Adrenal gland (tissue), 9 donors: ENCODE measurements at regions not wholly inside any gene's neighbourhood (a gene's known extent, or its start where the extent isn't known, plus 50 kb on each side); places are given as distances from the start of the nearest gene placed in this dataset.

Experiments
- DNase-seq, 7 donors: peaks; one replicate each; pipeline ENCODE4 v3.0.0-alpha.2; 2019 to 2020
- H3K27ac ChIP-seq, 5 donors: fragments of 200-600 bp; sonication (generic) in 4 of 5; 1 replicate in 3 of 5; 2 replicates in 2 of 5; pipeline versions ENCODE4 v1.5.1 to v1.8.0; 2016 to 2020; ENCODE audit warnings: mild to moderate bottlenecking in 1 of 5
- H3K27me3 ChIP-seq: fragments of 200-600 bp; 2 replicates; pipeline ENCODE4 v1.8.0; 2021
- H3K36me3 ChIP-seq, 2 donors: fragments of 200-600 bp; replicated peaks in 1 of 2; 1 replicate in 1 of 2; 2 replicates in 1 of 2; pipeline versions ENCODE4 v1.5.1 to v1.8.0; 2018 to 2022
- H3K4me1 ChIP-seq, 2 donors: fragments of 200-600 bp; replicated peaks in 1 of 2; 1 replicate in 1 of 2; 2 replicates in 1 of 2; pipeline versions ENCODE4 v1.5.1 to v1.8.0; 2018 to 2021
- H3K4me3 ChIP-seq, 4 donors: fragments of 200-600 bp; sonication (generic) in 3 of 4; one replicate each; pipeline ENCODE4 v1.5.1; 2016 to 2018
- H3K9me3 ChIP-seq, 3 donors: fragments of 200-600 bp; sonication (generic) in 1 of 3; replicated peaks in 1 of 3; 1 replicate in 2 of 3; 2 replicates in 1 of 3; pipeline versions ENCODE4 v1.5.1 to v1.8.0; 2016 to 2021
- POLR2A ChIP-seq, 2 donors: fragments of 450-650 bp; IDR thresholded peaks; one replicate each; pipeline ENCODE4 v1.6.1; 2017; ENCODE audit warnings: antibody characterized with exemption in 2 of 2, mild to moderate bottlenecking in 2 of 2, moderate library complexity in 1 of 2
- WGBS, 4 donors: extraction: QIAGEN DNeasy Blood & Tissue Kit in 2 of 4; methylation state at CpG; one replicate each; pipeline versions ENCODE4 v1.1.5 to v1.1.7; 2013 to 2017; 5-methylcytosine and 5-hydroxymethylcytosine counted together
- intact Hi-C, 2 donors: fragments of 100-400 bp; cut with DNase I; formaldehyde crosslinking; loops; one replicate each; pipeline versions ENCODE4 v1.14.1 to v1.15.0; 2022 to 2023
- TF ChIP-seq, protein P1 (sequence below), 6 experiments: fragments of 450-650 bp in 4 of 6; fragments of 200-600 bp in 2 of 6; sonication (generic) in 1 of 6; IDR thresholded peaks; 1 replicate in 5 of 6; 2 replicates in 1 of 6; pipeline versions ENCODE4 v1.5.1 to v1.8.0; 2016 to 2021; ENCODE audit warnings: antibody characterized with exemption in 6 of 6, mild to moderate bottlenecking in 2 of 6, moderate library complexity in 1 of 6
- donor health status: healthy with polysubstance abuse.
- donor health status: Bipolar disorder and iron deficiency.
- donor health status: DM: yes; HTN: yes; CAD: no.
- donor health status: DM: no; HTN: no; CAD: no.
- donor health status: DM: no; HTN: no; CAD: no.

DNA sequence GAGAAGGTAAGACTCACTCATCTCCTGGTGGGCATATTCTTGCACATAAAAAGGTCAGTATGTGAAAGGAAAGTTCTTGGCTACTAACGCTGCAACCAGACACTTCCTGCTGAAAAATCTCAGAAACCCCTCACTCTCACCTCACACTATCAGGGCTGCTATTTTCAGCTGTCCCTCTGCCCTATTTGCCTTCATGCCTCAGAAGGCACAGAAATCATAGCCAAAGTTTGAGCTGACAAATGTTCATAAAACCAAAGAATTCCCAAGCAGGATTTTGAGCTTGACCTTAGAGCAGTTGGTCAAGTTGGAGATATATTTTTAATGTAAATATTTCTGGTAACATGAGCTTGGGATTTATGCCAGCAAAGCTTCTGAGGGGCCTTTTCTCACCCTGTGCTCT is 806.2 kb downstream of the MAFB start:
- no peak overlapping the region for H3K27ac ChIP-seq
- intact Hi-C loops, result no loop called here
- TF ChIP-seq, protein P1, sequence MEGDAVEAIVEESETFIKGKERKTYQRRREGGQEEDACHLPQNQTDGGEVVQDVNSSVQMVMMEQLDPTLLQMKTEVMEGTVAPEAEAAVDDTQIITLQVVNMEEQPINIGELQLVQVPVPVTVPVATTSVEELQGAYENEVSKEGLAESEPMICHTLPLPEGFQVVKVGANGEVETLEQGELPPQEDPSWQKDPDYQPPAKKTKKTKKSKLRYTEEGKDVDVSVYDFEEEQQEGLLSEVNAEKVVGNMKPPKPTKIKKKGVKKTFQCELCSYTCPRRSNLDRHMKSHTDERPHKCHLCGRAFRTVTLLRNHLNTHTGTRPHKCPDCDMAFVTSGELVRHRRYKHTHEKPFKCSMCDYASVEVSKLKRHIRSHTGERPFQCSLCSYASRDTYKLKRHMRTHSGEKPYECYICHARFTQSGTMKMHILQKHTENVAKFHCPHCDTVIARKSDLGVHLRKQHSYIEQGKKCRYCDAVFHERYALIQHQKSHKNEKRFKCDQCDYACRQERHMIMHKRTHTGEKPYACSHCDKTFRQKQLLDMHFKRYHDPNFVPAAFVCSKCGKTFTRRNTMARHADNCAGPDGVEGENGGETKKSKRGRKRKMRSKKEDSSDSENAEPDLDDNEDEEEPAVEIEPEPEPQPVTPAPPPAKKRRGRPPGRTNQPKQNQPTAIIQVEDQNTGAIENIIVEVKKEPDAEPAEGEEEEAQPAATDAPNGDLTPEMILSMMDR (IDR thresholded peaks at IDR 0.05), result no peak
- TF ChIP-seq POLR2A (IDR thresholded peaks at IDR 0.05), result no peak
- H3K4me3 ChIP-seq, result no peak overlapping the region
- no peaks in the 10 kb centered on the region for H3K9me3 ChIP-seq
- no peaks in the 10 kb centered on the region for H3K36me3 ChIP-seq
- no peak for DNase-seq
- no peaks in the 10 kb centered on the region for H3K27me3 ChIP-seq
- H3K4me1 ChIP-seq, result peaks cover 3 to 14% of the 10 kb centered on the region in 2 donors
- WGBS, 4 donors, result 82 to 96% (median 85%) methylated on average over 1 of the region's 1 CpG

- 82 to 98% (median 90%) methylated on average over 4 of the region's 4 CpGs for WGBS, 4 donors
- no peaks in the 10 kb centered on the region for H3K36me3 ChIP-seq
- no peaks in the 10 kb centered on the region for H3K9me3 ChIP-seq
- H3K27ac ChIP-seq, result no peak overlapping the region
- peaks cover 4 to 10% of the 10 kb centered on the region in 2 donors for H3K4me1 ChIP-seq
- intact Hi-C loops, result no loop called here
- DNase-seq, result peak in 2 of 7 donors; percentile 11 to 43
- H3K4me3 ChIP-seq, result no peak overlapping the region
- H3K27me3 ChIP-seq, result no peaks in the 10 kb centered on the region
- TF ChIP-seq, protein P1 (IDR thresholded peaks at IDR 0.05), result no peak
- TF ChIP-seq POLR2A (IDR thresholded peaks at IDR 0.05), result no peak
These were observed 808.1 kb downstream of the MAFB start for GRCh38 chr20:39880890-39881289.

- Histone ChIP-seq H3K36me3 (no peaks in the 10 kb centered on the region), H3K4me3 (no peak overlapping the region), H3K9me3 (no peaks in the 10 kb centered on the region), H3K4me1 (peaks cover 4 to 10% of the 10 kb centered on the region in 2 donors), H3K27me3 (no peaks in the 10 kb centered on the region), H3K27ac (no peak overlapping the region)
- no peak for DNase-seq
- WGBS, 4 donors, result 95 to 100% (median 100%) methylated on average over 2 of the region's 2 CpGs
- TF ChIP-seq, protein P1 (IDR thresholded peaks at IDR 0.05), result no peak
- no peak for TF ChIP-seq POLR2A (IDR thresholded peaks at IDR 0.05)
- intact Hi-C loops, result loop anchor here (10.0 kb wide), 4 partner anchors 214 to 816 kb away; no protein-coding TSS in a partner anchor
These were observed 809.7 kb downstream of the MAFB start for GRCh38 chr20:39879296-39879695.

- no peaks in the 10 kb centered on the region for H3K27me3 ChIP-seq
- no peaks in the 10 kb centered on the region for H3K9me3 ChIP-seq
- intact Hi-C loops, result loop anchor here (10.0 kb wide), 4 partner anchors 214 to 816 kb away; no protein-coding TSS in a partner anchor
- H3K36me3 ChIP-seq, result no peaks in the 10 kb centered on the region
- 16 to 40% (median 31%) methylated on average over 2 of the region's 2 CpGs for WGBS, 4 donors
- no peak overlapping the region for H3K27ac ChIP-seq
- DNase-seq, result peak in 4 of 7 donors; percentile 24 to 33 (median 26)
- TF ChIP-seq POLR2A (IDR thresholded peaks at IDR 0.05), result no peak
- TF ChIP-seq, protein P1 (IDR thresholded peaks at IDR 0.05), result no peak
- no peak overlapping the region for H3K4me3 ChIP-seq
- H3K4me1 ChIP-seq, result peaks cover 4 to 10% of the 10 kb centered on the region in 2 donors
These were observed 810.2 kb downstream of the MAFB start for GRCh38 chr20:39878809-39879208.
